SK-N-MC (cell line): ENCODE measurements at regions not wholly inside any gene's neighbourhood (a gene's known extent, or its start where the extent isn't known, plus 50 kb on each side); places are given as distances from the start of the nearest gene placed in this dataset.

Experiments used
- DNase-seq: peaks from one replicate; pipeline ENCODE4 v3.0.0-alpha.2; 2011; ENCODE audit warnings: low read depth, low spot score
- H3K27ac ChIP-seq: fragments of 200-600 bp; sonication (generic); 2 replicates; pipeline ENCODE4 v1.5.1; 2016; ENCODE audit warnings: mixed run types
- H3K36me3 ChIP-seq: fragments of 200-600 bp; sonication (generic); 2 replicates; pipeline ENCODE4 v1.6.1; 2017; ENCODE audit warnings: antibody characterized with exemption, low read length, mixed read lengths; ENCODE audit not compliant: insufficient read depth
- H3K4me3 ChIP-seq: fragments of 200-600 bp; sonication (generic); 2 replicates; pipeline ENCODE4 v1.5.1; 2016
- H3K9ac ChIP-seq: fragments of 200-600 bp; sonication (generic); 2 replicates; pipeline ENCODE4 v1.8.0; 2017; ENCODE audit warnings: mixed run types, mixed read lengths; ENCODE audit not compliant: insufficient read length
- H3K9me3 ChIP-seq: fragments of 200-600 bp; sonication (generic); 2 replicates; pipeline ENCODE4 v1.6.1; 2017; ENCODE audit warnings: low read depth, mild to moderate bottlenecking, antibody characterized with exemption, low read length, moderate library complexity, mixed read lengths
- EZH2 ChIP-seq: fragments of 200-600 bp; sonication (generic); IDR thresholded peaks from one replicate; pipeline ENCODE4 v1.6.1; 2017; ENCODE audit warnings: antibody characterized with exemption
- FOXP2 ChIP-seq: optimal IDR thresholded peaks from 2 replicates; pipeline ENCODE3; 2011; ENCODE audit warnings: mild to moderate bottlenecking, moderate library complexity; ENCODE audit not compliant: insufficient read depth; ENCODE audit errors: extremely low read length, control extremely low read depth
- POLR2AphosphoS5 ChIP-seq: IDR thresholded peaks from 2 replicates; pipeline ENCODE4 v1.6.1; 2012; ENCODE audit warnings: mild to moderate bottlenecking, low read depth, low read length, borderline replicate concordance

GRCh38 chr2:59427980-59428379 lies 1125.5 kb downstream of the BCL11A start:
- no peak overlapping the region for H3K27ac ChIP-seq
- TF ChIP-seq EZH2 (no peak), POLR2AphosphoS5 (no peak), FOXP2 (no peak)
- no peak overlapping the region for H3K4me3 ChIP-seq
- no peaks in the 10 kb centered on the region for H3K36me3 ChIP-seq
- DNase-seq = no peak
- no peaks in the 10 kb centered on the region for H3K9me3 ChIP-seq
- no peak overlapping the region for H3K9ac ChIP-seq

DNA sequence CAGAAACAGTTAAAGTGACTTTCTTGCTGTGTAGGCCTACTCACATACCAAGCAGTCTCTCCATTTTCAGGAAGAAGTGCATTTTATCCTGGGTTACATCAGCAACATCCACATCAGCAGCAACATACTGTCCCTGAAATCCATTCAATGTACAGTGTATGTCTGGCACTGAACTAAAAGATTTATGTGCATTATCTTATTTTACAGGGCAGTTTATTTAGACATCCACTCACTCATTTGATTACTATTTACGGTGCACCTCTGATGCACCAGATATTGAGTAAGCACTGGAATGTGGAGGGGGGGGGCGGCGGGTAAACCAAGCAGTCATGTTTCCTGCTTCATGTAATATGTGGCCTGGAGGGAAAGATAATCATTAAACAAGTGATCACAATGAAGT lies 1128.2 kb downstream of the BCL11A start:
- no peak for TF ChIP-seq FOXP2
- no peak for TF ChIP-seq POLR2AphosphoS5
- TF ChIP-seq EZH2 = no peak
- Histone ChIP-seq H3K4me3 (no peak overlapping the region), H3K27ac (no peak overlapping the region), H3K9ac (no peak overlapping the region), H3K9me3 (no peaks in the 10 kb centered on the region), H3K36me3 (no peaks in the 10 kb centered on the region)
- DNase-seq = no peak

- Histone ChIP-seq H3K27ac (no peak overlapping the region), H3K36me3 (no peaks in the 10 kb centered on the region), H3K4me3 (no peak overlapping the region), H3K9me3 (no peaks in the 10 kb centered on the region), H3K9ac (no peak overlapping the region)
- TF ChIP-seq EZH2 (no peak), FOXP2 (no peak), POLR2AphosphoS5 (no peak)
- no peak for DNase-seq
Measured at GRCh38 chr2:59413751-59414570, 1139.5 kb downstream of the BCL11A start.

DNA sequence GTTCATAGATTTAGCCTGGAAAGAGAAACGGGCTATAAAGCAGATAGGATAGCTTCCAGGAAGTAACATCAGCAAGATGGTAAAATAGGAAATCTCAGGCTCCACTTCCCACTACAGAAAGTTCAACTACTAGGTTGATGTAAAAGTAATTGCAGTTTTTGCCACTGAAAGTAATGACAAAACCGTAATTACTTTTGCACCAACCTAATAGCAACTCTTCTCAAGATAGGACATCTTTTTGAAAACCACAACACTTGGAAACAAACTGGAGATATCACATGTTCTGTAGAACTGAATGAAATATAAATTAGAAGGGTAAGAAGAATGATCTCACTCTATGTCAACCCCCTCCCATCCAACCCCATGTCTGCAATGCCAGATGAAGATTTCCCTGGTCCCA lies 1154.3 kb downstream of the BCL11A start:
- no peak overlapping the region for H3K27ac ChIP-seq
- TF ChIP-seq EZH2 (no peak), FOXP2 (no peak), POLR2AphosphoS5 (no peak)
- H3K36me3 ChIP-seq = no peaks in the 10 kb centered on the region
- no peak for DNase-seq
- H3K9me3 ChIP-seq = no peaks in the 10 kb centered on the region
- no peak overlapping the region for H3K9ac ChIP-seq
- H3K4me3 ChIP-seq = no peak overlapping the region

DNA sequence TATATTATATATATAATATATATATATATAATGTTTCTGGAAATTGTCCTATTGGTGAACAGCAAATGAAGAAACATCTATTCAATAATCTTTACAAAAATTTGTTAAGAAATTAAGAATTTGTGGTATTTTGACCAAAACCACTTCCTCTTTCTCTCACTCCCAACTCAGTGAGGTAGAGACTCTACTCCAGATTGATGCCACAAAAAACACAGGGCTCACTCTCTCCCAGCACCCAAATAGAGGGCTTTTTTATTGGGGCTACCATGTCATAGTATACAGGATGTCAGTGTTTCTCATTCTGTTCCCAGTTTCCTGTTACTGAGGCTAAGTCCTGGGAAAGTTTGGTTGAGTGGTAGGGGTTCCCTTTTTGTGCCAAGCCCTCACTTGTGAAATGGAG lies 1155.4 kb downstream of the BCL11A start:
- no peak for DNase-seq
- Histone ChIP-seq H3K36me3 (no peaks in the 10 kb centered on the region), H3K27ac (no peak overlapping the region), H3K4me3 (no peak overlapping the region), H3K9ac (no peak overlapping the region), H3K9me3 (no peaks in the 10 kb centered on the region)
- TF ChIP-seq POLR2AphosphoS5 (no peak), FOXP2 (no peak), EZH2 (no peak)

- Histone ChIP-seq H3K27ac (no peak overlapping the region), H3K9ac (no peak overlapping the region), H3K36me3 (no peaks in the 10 kb centered on the region), H3K9me3 (no peaks in the 10 kb centered on the region), H3K4me3 (no peak overlapping the region)
- TF ChIP-seq FOXP2 = no peak
- DNase-seq = no peak
Measured at GRCh38 chr2:59395119-59395518, 1154.0 kb upstream of the FANCL start.

DNA sequence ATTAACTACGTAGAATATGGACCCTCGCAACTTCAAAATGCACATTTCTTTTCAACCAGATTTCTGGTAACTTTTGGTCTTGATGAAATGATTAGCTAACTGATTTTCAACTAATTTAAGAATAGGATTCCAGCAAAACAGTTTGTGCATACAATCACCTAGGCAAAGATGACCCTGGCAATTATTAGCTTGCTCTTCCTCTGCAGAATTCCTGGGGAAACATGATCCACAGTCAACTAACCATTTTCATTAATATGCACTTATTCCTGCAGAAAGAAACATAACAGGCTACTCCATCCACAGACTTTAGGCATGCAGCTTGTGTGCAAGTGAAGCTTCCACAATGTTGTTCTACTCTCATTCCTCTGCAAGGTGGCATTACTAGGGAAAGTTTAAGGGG lies 1150.8 kb upstream of the FANCL start:
- H3K4me3 ChIP-seq = no peak overlapping the region
- TF ChIP-seq EZH2 (no peak), FOXP2 (no peak), POLR2AphosphoS5 (no peak)
- no peaks in the 10 kb centered on the region for H3K36me3 ChIP-seq
- no peaks in the 10 kb centered on the region for H3K9me3 ChIP-seq
- H3K9ac ChIP-seq = no peak overlapping the region
- no peak for DNase-seq
- H3K27ac ChIP-seq = no peak overlapping the region

- DNase-seq = no peak
- H3K36me3 ChIP-seq = no peaks in the 10 kb centered on the region
- TF ChIP-seq EZH2 (no peak), FOXP2 (no peak), POLR2AphosphoS5 (no peak)
- H3K9me3 ChIP-seq = no peaks in the 10 kb centered on the region
- no peak overlapping the region for H3K4me3 ChIP-seq
- no peak overlapping the region for H3K27ac ChIP-seq
- no peak overlapping the region for H3K9ac ChIP-seq
Measured at GRCh38 chr2:59390581-59390980, 1149.5 kb upstream of the FANCL start.

GRCh38 chr2:59389240-59389639 lies 1148.1 kb upstream of the FANCL start:
- H3K9me3 ChIP-seq = no peaks in the 10 kb centered on the region
- H3K27ac ChIP-seq = no peak overlapping the region
- no peaks in the 10 kb centered on the region for H3K36me3 ChIP-seq
- H3K9ac ChIP-seq = no peak overlapping the region
- H3K4me3 ChIP-seq = no peak overlapping the region
- TF ChIP-seq FOXP2 (no peak), EZH2 (no peak), POLR2AphosphoS5 (no peak)
- no peak for DNase-seq
